HL-60 (cell line): ENCODE measurements at regions not wholly inside any gene's neighbourhood (a gene's known extent, or its start where the extent isn't known, plus 50 kb on each side); places are given as distances from the start of the nearest gene placed in this dataset.

Experiments used
- DNase-seq, 2 experiments: peaks; one replicate each; pipeline ENCODE4 v3.0.0-alpha.2; 2010 to 2020; ENCODE audit warnings: low read depth in 1 of 2, low spot score in 1 of 2
- H3K27ac ChIP-seq: fragments of 250-450 bp; sonication (Bioruptor Pico); replicated peaks from 2 replicates; pipeline ENCODE4 v1.5.1; 2020; ENCODE audit warnings: mild to moderate bottlenecking, moderate library complexity
- H3K27me3 ChIP-seq: fragments of 250-450 bp; sonication (Bioruptor Pico); 2 replicates; pipeline ENCODE4 v1.5.1; 2021; ENCODE audit warnings: mild to moderate bottlenecking, moderate library complexity; ENCODE audit not compliant: insufficient read depth, poor library complexity, severe bottlenecking
- H3K4me3 ChIP-seq: replicated peaks from 2 replicates; pipeline ENCODE4 v1.5.1; 2011; ENCODE audit warnings: mild to moderate bottlenecking, control low read depth, low read length; ENCODE audit not compliant: insufficient read depth
- CTCF ChIP-seq: IDR thresholded peaks from one replicate; pipeline ENCODE4 v1.5.1; 2011; ENCODE audit warnings: low read length, control low read depth, inconsistent platforms; ENCODE audit not compliant: insufficient read depth
- GABPA ChIP-seq: IDR thresholded peaks from 2 replicates; pipeline ENCODE4 v1.6.1; 2012; ENCODE audit warnings: low read depth
- POLR2AphosphoS5 ChIP-seq: IDR thresholded peaks from 2 replicates; pipeline ENCODE4 v1.6.1; 2012; ENCODE audit warnings: low read depth
- REST ChIP-seq: IDR thresholded peaks from 2 replicates; pipeline ENCODE4 v1.6.1; 2012; ENCODE audit warnings: low read depth; ENCODE audit not compliant: insufficient replicate concordance
- SPI1 ChIP-seq: IDR thresholded peaks from 2 replicates; pipeline ENCODE4 v1.6.1; 2012; ENCODE audit warnings: low read depth, mild to moderate bottlenecking, borderline replicate concordance

- H3K4me3 ChIP-seq: no peak overlapping the region
- no peak for DNase-seq
- H3K27ac ChIP-seq: no peak overlapping the region
- no peaks in the 10 kb centered on the region for H3K27me3 ChIP-seq
- TF ChIP-seq GABPA (no peak), SPI1 (no peak), CTCF (no peak), REST (no peak), POLR2AphosphoS5 (no peak)
Observed at GRCh38 chr12:63084501-63084900, 66.5 kb downstream of the AVPR1A start.

GRCh38 chr12:63083046-63083445, 68.0 kb downstream of the AVPR1A start:
- no peak overlapping the region for H3K4me3 ChIP-seq
- no peaks in the 10 kb centered on the region for H3K27me3 ChIP-seq
- H3K27ac ChIP-seq: no peak overlapping the region
- DNase-seq: no peak
- no peak for TF ChIP-seq REST
- TF ChIP-seq CTCF: no peak
- TF ChIP-seq POLR2AphosphoS5: no peak
- no peak for TF ChIP-seq GABPA
- no peak for TF ChIP-seq SPI1

GRCh38 chr12:63079791-63080502, 71.1 kb downstream of the AVPR1A start:
- H3K4me3 ChIP-seq: no peak overlapping the region
- TF ChIP-seq SPI1 (no peak), CTCF (no peak), GABPA (no peak), REST (no peak), POLR2AphosphoS5 (no peak)
- no peaks in the 10 kb centered on the region for H3K27me3 ChIP-seq
- H3K27ac ChIP-seq: no peak overlapping the region
- DNase-seq: no peak
